Activated T-cell treated with anti-CD3 and anti-CD28 coated beads for 24 hours (primary cell): ENCODE measurements at regions not wholly inside any gene's neighbourhood (a gene's known extent, or its start where the extent isn't known, plus 50 kb on each side); places are given as distances from the start of the nearest gene placed in this dataset.
"Not testable (repeated sequence)": the region's sequence is repeated elsewhere in the genome, so short reads cannot be mapped to it uniquely, and the experiment has no call there.

ENCODE experiments used
- DNase-seq: peaks from one replicate; pipeline ENCODE4 v3.0.0-alpha.2; 2020; ENCODE audit warnings: low read depth

DNA sequence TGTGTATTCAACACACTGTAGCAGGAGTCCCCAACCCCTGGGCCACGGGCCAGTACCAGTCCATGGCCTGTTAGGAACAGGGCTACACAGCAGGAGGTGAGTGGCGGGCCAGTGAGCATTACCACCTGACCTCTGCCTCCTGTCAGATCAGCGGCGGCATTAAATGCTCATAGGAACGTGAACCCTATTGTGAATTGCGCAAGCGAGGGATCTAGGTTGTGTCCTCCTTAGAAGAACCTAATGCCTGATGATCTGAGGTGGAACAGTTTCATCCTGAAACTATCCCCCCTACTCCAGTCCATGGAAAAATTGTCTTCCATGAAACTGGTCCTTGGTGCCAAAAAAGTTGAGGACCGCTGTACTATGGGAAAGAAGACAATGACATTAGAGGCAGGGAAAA, 386.9 kb downstream of the PREX1 start:
- no peak for DNase-seq

DNA sequence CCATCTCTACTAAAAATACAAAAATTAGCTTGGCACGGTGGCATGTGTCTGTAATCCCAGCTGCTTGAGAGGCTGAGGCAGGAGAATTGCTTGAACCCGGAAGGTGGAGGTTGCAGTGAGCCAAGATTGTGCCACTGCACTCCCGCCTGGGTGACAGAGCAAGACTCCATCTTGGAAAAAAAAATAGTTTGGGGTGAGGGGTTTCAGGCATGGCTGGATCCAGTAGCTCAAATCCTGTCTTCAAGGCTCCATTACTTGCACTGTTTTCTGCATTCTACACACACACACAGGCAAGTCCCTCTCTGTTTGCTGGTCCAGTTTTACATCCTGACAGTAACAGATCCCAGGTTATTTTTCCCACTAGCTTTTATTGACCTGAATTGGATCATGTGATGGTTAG, 387.5 kb downstream of the PREX1 start:
- not testable (repeated sequence) for DNase-seq

DNA sequence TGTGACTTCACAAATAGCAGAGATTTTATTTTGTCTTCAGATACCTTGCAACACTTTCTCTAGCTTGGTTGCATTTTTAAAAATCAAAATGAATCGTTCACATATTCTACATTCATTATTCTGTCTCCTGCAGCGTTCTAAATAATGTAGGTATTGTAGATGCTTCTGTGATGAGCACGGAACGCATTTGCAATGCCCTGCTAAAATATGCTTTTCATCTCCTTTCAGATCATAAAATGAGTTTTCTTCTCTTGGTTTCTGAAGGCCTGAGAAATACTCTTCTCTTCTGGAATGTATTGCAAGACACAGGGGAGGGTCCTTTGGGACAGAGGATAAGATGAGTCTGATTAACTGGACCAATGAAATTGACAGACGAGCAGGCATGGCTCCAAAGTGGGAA, 390.7 kb downstream of the PREX1 start:
- DNase-seq, result no peak

DNA sequence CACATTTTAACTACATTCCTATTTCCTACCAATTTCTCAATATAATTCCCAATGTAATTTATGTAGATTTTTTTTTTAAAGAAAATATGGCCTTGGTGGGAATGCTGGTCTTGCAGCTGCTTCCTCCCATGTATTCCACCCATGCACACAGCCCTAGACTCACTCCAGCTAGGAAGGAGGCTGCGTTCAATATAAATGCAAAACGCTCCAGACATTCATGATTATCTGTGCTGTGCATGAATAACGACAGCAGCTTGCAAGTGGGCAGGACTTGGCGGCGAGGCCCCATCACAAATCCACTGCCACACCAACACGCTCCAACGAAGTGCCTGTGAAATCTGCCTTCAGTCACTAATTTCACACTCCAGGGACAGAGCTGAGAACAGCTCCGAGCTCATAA, 391.2 kb downstream of the PREX1 start:
- DNase-seq, result not testable (repeated sequence)

DNA sequence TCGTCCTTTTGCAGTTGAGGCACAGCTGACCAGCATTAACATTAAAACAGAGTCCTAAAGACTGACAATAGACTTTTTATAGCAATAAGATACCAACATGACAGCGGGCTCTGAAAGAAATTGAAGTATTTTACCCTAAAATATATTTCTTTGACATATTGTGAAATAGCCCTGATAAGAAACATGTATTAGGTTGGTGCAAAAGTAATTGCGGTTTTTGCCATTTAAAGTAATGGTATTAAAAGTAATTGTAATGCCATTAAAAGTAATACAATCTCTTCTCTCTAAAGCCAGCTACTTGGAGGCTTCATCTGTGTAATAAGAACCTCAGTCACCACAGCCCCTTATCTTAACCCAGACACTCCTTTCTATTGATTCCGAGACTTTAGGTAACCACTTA, 394.6 kb downstream of the PREX1 start:
- DNase-seq, result no peak

DNA sequence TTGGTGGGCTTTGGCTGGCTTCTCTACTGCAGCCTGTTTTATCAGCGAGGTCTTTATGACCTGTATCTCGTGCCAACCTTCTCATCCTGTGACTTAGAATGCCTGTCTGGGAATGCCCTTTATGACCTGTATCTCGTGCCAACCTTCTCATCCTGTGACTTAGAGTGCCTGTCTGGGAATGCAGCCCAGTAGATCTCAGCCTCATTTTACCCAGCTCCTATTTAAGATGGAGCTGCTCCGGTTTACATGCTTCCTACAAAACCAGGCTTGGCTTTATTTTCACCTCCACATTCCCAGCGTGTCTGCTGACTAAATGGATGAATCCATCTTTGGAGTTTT, 395.3 kb downstream of the PREX1 start:
- no peak for DNase-seq

DNA sequence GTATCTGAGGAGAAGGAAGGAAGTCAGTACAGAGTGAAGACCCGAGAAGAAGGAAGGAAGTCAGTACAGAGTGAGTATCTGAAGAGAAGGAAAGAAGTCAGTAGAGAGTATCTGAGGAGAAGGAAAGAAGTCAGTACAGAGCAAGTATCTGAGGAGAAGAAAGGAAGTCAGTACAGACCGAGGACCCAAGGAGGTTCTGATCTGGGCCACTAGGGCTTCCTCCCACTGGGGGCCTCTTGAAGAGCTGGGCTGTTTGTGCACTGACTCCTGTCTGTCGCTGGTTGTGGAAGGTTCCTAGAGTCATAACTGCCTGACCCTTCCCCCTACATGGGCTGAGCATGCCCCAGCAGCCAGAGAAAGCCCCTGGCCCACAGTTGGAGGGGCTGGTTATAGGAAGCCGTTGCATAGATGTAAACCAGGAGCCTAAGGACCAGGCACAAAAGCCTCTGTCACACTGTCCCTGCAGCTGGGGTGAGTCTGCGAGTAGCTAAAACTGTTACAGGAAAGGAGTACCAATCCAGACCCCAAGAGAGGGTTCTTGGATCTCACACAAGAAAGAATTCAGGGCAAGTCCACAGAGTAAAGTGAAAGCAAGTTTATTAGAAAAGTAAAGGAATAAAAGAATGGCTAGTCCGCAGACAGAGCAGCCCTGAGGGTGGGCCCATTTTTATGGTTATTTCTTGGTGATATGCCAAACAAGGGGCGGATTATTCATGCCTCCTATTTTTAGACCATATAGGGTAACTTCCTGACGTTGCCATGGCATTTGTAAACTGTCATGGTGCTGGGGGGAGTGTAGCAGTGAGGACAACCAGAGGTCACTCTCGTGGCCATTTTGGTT, 395.9 kb downstream of the PREX1 start:
- DNase-seq, result no peak

DNA sequence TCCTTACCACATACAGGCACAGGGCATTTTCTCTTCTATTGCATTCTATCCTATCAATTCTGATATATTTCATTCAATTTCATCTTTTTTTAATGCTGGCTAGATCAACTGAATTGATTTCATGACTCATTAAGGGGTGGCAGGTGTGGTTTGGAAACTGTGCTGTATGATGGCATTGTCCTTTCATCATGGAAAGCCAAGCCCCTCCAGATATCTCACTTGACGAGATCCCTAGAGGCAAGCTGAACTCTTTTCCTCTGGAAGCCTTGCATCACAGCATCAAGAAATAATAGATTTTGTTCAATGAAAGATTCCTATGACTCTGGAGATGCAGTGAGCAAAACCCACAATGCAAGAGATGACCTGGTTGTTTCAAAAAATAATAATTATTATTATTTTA, 401.2 kb downstream of the PREX1 start:
- DNase-seq, result no peak

DNA sequence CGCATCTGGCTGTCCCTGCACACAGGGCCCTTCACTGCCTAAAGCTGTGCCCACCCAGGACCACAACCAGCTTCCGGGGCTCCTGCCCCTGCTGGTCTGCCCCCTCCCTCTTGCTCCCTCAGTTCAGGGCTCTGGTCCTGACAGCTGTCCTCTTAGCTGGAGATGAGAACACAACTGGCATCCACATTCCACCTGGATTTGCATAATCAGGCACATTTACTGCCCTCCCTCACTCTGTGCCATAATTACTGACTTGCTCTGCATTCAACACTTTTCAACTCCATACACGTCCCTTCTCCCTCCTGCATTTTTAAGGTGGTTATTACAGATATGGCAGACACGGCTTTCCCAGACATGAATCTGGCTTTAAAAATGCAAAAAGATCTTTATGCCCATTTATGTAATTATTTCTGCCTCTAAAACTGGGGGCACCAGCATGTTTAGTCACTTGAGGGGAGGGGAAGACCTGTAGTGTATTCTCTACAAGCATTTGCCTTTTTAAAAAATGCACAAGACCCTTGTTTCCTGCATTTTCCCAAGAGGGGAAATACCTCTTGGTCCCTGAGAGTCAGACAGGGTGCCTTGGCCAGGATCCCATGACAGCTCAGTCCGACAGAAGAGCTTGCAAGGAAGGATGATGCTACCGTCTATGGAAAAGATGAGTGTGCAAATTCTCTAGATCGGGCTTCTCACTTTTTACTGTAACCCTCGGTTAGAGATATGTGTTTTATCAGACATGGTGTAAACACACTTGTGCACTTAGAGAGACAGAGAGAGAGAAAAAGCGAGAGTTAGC, 401.8 kb downstream of the PREX1 start:
- no peak for DNase-seq

DNA sequence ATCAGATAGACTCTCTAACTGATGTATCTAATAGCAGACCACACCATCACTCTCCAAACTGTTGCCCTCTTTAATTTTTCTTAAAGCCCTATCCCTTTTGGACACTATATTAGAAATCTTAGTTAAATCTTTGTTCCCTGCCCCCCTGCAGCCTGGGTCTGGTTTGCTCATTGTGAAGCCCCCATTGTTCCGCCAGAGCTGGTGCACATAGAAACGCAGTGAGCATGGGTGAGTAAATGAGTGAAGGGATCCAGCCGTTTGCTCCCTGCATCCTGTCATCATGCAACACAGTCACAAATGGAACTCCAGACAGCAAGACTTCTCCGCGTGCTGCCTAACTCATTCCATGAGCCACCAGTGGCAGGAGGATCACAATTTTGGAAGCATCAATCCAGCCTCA, 402.5 kb downstream of the PREX1 start:
- no peak for DNase-seq

DNA sequence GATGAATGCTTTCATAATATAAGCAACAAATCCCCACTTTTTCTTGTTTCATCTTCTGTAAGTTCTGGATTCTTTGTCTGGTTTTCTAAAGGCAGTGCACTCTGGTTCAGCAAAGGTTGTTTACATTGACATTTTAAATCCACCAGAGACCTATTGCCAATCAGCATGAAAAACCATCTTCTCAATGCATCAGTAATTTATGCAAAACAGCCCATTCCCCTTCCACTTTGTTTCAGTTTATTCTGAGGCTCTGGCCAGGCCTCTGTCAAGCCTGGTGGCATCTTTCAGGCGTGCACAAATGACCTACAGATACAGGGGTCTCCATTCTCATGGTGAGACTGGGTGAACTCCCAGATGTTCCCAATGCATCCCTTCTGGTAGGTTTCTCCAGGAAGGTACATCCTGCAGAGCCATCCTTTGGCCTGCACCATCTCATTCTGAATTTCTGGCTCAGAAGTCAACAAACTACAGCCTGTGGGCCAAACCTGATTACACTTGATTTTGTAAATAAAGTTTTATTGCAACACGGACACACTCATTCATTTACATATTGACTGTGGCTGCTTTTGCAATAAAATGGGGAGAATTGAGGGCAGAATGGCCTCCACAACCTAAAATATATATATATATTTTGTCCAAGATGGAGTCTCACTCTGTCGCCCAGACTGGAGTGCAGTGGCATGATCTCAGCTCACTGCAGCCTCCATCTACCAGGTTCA, 405.4 kb downstream of the PREX1 start:
- no peak for DNase-seq

DNA sequence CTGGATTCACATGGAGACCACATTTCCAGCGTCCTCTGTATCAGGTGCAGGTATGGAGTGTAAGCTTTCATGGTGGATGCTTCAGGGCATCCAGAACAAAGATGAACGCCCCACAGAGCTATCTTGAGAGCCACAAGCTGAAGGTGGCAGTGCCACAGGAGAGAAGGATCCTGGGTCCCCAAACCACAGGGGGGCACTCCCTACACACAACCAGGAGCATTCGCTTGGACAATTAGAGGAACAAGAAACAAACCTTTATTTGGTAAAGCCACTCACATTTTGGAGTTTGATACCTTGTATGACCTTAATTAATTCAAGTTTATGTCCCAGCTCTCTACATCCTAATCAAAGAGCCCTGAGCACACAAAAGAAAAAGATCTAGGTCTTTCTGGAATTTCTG, 406.3 kb downstream of the PREX1 start:
- no peak for DNase-seq

DNA sequence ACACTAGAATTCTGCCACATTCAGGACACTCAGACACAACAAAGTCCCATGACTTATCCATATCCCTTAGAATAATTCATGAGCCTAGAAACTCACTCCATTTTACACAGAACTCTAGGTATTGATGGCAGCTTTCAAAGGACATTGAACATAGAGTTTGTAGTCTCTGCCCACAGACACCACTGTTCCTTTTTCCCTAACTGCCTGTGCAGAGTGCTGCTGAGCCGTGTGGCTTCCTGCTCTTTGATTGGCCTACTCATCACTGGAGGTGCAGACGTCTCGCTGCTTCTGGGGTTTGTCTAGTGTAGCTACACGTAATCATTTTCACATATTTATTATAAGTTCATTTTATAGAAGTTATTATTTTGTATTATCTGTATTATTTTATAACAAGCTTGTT, 407.6 kb downstream of the PREX1 start:
- no peak for DNase-seq

DNA sequence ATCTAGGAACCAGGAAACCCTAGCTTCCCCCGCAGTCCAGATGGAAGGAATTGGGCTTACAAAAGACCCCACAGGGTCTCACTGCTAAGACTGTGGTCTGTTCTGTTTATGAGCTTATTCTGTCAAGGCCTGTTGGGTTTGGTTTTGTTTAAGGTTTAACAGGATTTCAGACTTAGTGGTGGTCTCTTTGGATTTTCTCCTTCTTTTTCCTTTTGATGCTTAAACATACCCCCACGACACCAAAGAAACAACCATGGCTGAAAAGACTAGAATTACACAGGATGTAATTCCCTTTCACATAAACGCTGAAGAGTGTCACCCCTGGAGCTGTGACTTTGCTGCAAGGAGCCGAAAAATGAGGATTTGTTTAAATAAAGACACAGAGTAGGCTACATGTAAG, 408.6 kb downstream of the PREX1 start:
- DNase-seq, result no peak

DNA sequence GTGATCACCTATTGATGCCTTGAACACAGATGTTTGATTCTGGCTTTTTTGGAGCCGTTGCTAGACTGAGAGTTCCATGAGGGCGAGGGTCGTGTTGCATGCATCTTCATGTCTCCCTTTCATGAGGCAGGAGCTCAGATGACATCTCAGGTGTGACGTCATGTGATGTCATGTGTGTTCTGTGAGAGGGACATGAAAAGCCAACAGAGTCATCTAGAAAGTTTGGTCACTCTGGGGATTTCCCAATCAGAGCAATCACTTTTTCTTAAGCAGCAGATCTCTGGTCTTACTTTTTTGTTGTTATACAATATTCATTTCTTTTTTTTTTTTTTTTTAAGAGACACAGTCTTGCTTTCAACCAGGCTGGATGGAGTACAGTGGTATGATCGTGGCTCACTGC, 411.8 kb downstream of the PREX1 start:
- DNase-seq, result no peak

DNA sequence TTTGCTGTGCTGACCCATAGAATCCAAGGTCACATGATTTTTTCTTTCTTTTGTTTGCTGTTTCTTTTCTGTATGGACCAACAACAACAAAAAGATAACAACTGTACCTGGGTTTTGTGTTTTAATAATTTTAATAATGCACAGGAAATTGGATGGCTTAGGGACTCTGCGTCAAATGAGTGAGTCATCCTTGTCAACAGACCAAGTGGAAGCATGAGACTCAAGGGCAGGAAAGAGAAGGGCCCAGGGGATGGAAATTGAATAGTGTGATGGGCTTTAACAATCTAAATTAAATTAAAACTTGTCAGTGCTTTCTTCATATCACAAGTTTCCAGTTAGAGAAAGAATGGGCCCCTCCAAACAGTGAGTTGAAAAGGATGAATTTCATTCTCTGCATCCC, 413.0 kb downstream of the PREX1 start:
- DNase-seq, result no peak

DNA sequence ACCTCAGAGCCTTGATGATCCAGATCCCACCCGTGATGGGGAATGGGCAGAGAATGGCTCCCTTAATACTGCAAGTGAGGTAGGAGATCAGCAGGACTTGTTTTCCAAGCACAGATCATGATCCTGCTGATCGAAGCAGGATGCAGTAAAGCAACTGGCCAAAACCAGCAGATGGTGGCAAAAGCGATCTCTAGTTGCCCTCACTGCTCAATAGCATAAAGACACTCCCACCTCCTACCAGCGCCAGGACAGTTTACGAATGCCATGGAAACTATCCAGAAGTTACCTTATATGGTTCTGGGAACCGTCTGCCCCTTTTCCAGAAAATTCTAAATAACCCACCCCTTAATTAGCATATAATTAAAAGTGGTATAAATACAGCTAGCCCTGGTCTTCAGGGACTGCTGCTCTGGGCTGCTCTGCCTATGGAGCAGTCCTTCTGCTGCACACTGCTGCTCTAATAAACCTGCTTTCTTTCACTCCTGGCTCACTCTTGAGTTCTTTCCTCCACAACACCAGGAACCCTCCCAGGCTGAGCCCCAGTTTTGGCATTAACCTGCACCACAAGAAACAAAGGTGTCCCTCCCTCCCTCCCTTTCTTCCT, 415.8 kb downstream of the PREX1 start:
- no peak for DNase-seq

DNA sequence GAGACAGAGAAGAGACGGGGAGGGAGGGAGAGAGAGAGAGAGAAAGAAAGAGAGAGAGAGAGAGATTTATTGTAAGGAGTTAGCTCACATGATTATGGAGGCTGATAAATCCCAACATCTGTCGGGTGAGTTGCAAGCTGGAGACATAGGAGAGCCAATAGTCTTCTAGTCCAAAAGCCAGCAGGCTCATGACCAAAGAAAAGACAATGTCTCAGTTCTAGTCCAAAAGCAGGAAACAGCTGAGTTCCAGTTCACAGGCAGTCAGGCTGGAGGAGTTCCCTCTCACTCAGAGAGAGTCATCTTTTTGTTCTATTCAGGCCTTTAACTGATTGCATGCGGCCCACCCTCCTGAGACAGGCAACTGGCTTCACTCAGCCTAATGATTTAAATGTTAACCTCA, 416.6 kb downstream of the PREX1 start:
- DNase-seq, result no peak

DNA sequence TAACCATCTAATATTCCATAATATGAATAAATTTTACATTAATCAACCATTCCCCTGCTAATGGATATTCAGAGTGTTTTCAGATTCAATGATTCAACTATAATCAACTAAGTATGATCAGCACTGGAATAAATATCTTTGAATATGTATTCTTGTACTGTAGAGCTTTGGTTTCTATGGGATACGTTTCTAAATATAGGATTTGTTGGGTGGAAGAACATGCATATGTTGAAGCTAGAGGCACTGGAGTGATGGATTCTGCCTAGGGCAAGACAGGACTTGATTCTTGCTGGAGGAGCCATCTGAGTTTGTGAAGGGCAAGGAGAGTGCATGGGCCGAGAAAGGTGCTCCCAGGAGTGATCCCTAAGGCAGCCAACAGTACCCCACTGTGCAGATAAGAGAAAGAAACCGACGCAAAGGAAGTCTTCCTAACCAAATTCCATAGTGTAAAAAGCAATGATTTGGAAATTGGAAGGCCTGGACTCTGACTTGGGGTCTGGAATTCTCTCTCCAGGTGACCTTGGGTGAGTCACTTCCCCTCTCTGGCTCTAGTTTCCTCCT, 418.7 kb downstream of the PREX1 start:
- DNase-seq, result no peak

DNA sequence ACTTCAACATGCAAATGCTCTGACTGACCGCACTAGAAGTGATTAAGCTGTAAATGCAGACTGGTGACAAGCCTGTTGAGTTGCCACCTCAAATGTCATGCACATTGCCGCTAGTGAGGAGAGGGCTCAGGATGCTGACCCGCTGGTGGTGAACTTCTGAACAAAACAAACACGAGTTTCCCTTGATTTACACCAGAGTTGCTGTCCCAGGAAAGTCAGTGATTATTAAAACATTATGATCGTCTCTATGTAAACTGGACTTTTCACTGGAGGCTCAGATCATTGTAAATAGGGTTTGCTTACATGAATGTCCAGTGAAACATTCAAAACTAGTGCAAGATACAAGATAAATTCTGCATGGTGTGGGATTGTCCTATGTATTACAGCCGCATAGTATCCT, 420.1 kb downstream of the PREX1 start:
- DNase-seq, result no peak

DNA sequence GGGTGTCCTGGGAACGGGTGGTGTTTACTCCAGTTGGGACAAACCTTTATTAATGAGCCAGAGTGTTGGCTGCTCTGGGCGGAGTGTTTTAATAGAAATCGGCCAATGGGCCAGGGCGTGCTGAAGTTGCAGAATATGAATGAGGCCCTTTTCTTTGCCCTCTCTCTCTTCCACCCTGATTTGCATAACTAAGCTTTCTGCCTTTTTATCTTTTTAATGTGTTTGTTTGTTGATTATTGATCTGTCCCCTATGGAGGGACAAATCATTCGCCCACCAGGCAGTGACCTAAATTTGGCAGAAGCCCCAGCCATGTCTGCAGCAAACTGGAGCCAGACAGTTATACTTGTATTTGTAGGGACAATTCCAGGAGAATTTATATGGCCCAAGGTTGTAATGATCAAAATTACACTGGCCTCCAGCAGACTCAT, 420.9 kb downstream of the PREX1 start:
- DNase-seq, result no peak

DNA sequence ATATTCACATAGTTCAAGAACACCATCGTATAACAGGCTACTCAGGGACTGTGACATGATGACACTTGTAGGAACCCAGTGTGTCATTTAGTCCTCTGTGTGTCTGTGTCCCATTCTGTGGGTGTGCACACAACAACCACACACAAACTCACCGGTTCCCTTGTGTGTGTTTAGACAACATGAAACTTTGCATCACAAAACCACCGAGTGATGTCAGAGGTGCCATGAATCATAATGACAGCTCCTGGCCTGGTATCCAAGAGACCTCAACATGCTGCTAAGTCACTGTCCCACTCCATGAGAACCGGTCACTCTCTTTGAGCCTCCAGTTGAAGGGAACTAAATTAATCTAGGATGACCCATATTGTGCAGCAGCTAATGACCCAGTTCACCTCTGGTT, 421.3 kb downstream of the PREX1 start:
- no peak for DNase-seq
